Endothelial cell of umbilical vein (primary cell): ENCODE measurements at regions not wholly inside any gene's neighbourhood (a gene's known extent, or its start where the extent isn't known, plus 50 kb on each side); places are given as distances from the start of the nearest gene placed in this dataset.

Experiments used
- BruUV-seq: library from RNA; stranded (reverse); fragments of 400-500 nt; replicated peaks from 2 replicates; lab custom pipeline; 2021; lab: Mats Ljungman, UMichigan
- CTCF ChIA-PET: fragments of 300-600, 350-600 bp; sonication (Branson Sonifier 250); formaldehyde crosslinking; loops from one replicate; lab custom pipeline; 2021; ENCODE audit warnings: antibody characterized with exemption, inconsistent platforms; lab: Charles Lee
- POLR2A ChIA-PET: fragments of 300-600, 350-600 bp; sonication (Branson Sonifier 250); formaldehyde crosslinking; loops from one replicate; lab custom pipeline; 2021; ENCODE audit warnings: antibody characterized with exemption, inconsistent platforms; lab: Charles Lee
- DNase-seq: peaks from one replicate; pipeline ENCODE4 v3.0.0-alpha.2; 2011; ENCODE audit warnings: low read depth, low spot score
- FAIRE-seq: peaks from 2 replicates; lab custom pipeline; 2011; peaks lifted over from hg19 to GRCh38; lab: Jason Lieb, UNC
- H2AFZ ChIP-seq: 2 replicates; pipeline ENCODE4 v1.6.0; 2012; ENCODE audit warnings: low read depth, low read length, control low read depth, inconsistent platforms
- H3K27ac ChIP-seq: 2 replicates; pipeline ENCODE4 v1.5.1; 2011; ENCODE audit warnings: low read depth, mild to moderate bottlenecking, control low read depth, low read length, moderate library complexity; ENCODE audit not compliant: insufficient read depth
- H3K27me3 ChIP-seq, 2 experiments: 2 replicates each; pipeline versions ENCODE4 v1.6.0 to v1.6.1; 2011; ENCODE audit warnings: low read length in 2 of 2, mixed read lengths in 1 of 2; ENCODE audit not compliant: control insufficient read depth in 2 of 2, insufficient read depth in 2 of 2
- H3K36me3 ChIP-seq, 2 experiments: 2 replicates in 1 of 2; 3 replicates in 1 of 2; pipeline ENCODE4 v1.5.1; 2011; ENCODE audit warnings: low read length in 2 of 2, mild to moderate bottlenecking in 1 of 2, moderate library complexity in 1 of 2; ENCODE audit not compliant: control insufficient read depth in 2 of 2, insufficient read depth in 2 of 2; ENCODE audit errors: extremely low read depth in 1 of 2
- H3K4me1 ChIP-seq: 3 replicates; pipeline ENCODE4 v1.5.1; 2011; ENCODE audit warnings: mild to moderate bottlenecking, low read length; ENCODE audit not compliant: control insufficient read depth, insufficient read depth; ENCODE audit errors: extremely low read depth
- H3K4me2 ChIP-seq: 2 replicates; pipeline ENCODE4 v1.6.1; 2011; ENCODE audit warnings: low read length, control low read depth, mixed read lengths; ENCODE audit not compliant: insufficient read depth
- H3K4me3 ChIP-seq, 3 experiments: fragments of 200-600 bp in 1 of 3; sonication (generic), shearing (Covaris generic) in 1 of 3; replicated peaks in 1 of 3; 2 replicates each; pipeline ENCODE4 v1.5.1; 2011 to 2016; ENCODE audit warnings: control low read depth in 3 of 3, low read length in 3 of 3, mild to moderate bottlenecking in 2 of 3, inconsistent platforms in 1 of 3, low read depth in 1 of 3, moderate library complexity in 1 of 3; ENCODE audit not compliant: insufficient read depth in 1 of 3
- H3K79me2 ChIP-seq: 2 replicates; pipeline ENCODE4 v1.6.0; 2012; ENCODE audit warnings: low read length, inconsistent platforms; ENCODE audit not compliant: control insufficient read depth, insufficient read depth
- H3K9ac ChIP-seq: replicated peaks from 2 replicates; pipeline ENCODE3; 2011; ENCODE audit warnings: low read length, control low read depth; ENCODE audit not compliant: insufficient read depth; ENCODE audit errors: extremely low read depth
- H3K9me1 ChIP-seq: replicated peaks from 3 replicates; pipeline ENCODE4 v1.6.0; 2011; ENCODE audit warnings: mild to moderate bottlenecking, low read length; ENCODE audit not compliant: control insufficient read depth, insufficient read depth; ENCODE audit errors: extremely low read depth
- H3K9me3 ChIP-seq: replicated peaks from 2 replicates; pipeline ENCODE4 v1.5.1; 2012; ENCODE audit warnings: low read length, inconsistent platforms; ENCODE audit not compliant: control insufficient read depth, insufficient read depth
- H4K20me1 ChIP-seq: replicated peaks from 2 replicates; pipeline ENCODE3; 2011; ENCODE audit warnings: mild to moderate bottlenecking, low read length; ENCODE audit not compliant: control insufficient read depth, insufficient read depth; ENCODE audit errors: extremely low read depth
- EZH2 ChIP-seq: IDR thresholded peaks from 2 replicates; pipeline ENCODE4 v1.6.1; 2012; ENCODE audit warnings: borderline replicate concordance, low read depth, mild to moderate bottlenecking, moderate library complexity, low read length, inconsistent platforms; ENCODE audit not compliant: severe bottlenecking
- FOS ChIP-seq: IDR thresholded peaks from 2 replicates; pipeline ENCODE4 v1.6.1; 2011; ENCODE audit warnings: mild to moderate bottlenecking, low read length, moderate library complexity, borderline replicate concordance; ENCODE audit not compliant: insufficient read depth
- GATA2 ChIP-seq: IDR thresholded peaks from 2 replicates; pipeline ENCODE4 v1.7.0; 2011; ENCODE audit warnings: low read depth, mild to moderate bottlenecking, moderate library complexity, mixed read lengths, low read length; ENCODE audit not compliant: insufficient read length, insufficient read depth
- JUN ChIP-seq: IDR thresholded peaks from 2 replicates; pipeline ENCODE4 v1.6.1; 2011; ENCODE audit warnings: borderline replicate concordance, low read depth; ENCODE audit not compliant: insufficient read length, insufficient read depth
- MYC ChIP-seq: IDR thresholded peaks from one replicate; pipeline ENCODE4 v1.6.1; 2011; ENCODE audit warnings: mild to moderate bottlenecking, low read depth, low read length
- POLR2A ChIP-seq: IDR thresholded peaks from 2 replicates; pipeline ENCODE4 v1.6.1; 2012; ENCODE audit warnings: low read depth, mild to moderate bottlenecking, control low read depth, low read length
- POLR2AphosphoS5 ChIP-seq: IDR thresholded peaks from 2 replicates; pipeline ENCODE4 v1.6.1; 2012; ENCODE audit warnings: low read depth, mild to moderate bottlenecking, control low read depth, low read length, moderate library complexity; ENCODE audit not compliant: insufficient read depth
- dilution Hi-C: fragments of 300-500 bp; cut with MboI; formaldehyde crosslinking; loops from one replicate; pipeline ENCODE4 v1.15.0; 2019; ENCODE audit warnings: low sequenced_read_pairs; ENCODE audit not compliant: extremely low pct_ligation_motif_present
- intact Hi-C: fragments of 100-400 bp; cut with micrococcal nuclease; formaldehyde crosslinking; loops from one replicate; pipeline ENCODE4 v1.10.0; 2022
- TF ChIP-seq, protein P1 (sequence below), 2 donors: IDR thresholded peaks; 1 replicate in 1 of 2; 2 replicates in 1 of 2; pipeline ENCODE4 v1.5.1; 2011; ENCODE audit warnings: low read length in 2 of 2, mild to moderate bottlenecking in 2 of 2, moderate library complexity in 2 of 2, control low read depth in 1 of 2, inconsistent platforms in 1 of 2, low read depth in 1 of 2; ENCODE audit not compliant: insufficient read depth in 1 of 2; ENCODE audit errors: extremely low read depth in 1 of 2
- TF ChIP-seq, protein P2 (sequence below): IDR thresholded peaks from 2 replicates; pipeline ENCODE4 v1.6.1; 2011; ENCODE audit not compliant: insufficient read depth, insufficient read length

DNA sequence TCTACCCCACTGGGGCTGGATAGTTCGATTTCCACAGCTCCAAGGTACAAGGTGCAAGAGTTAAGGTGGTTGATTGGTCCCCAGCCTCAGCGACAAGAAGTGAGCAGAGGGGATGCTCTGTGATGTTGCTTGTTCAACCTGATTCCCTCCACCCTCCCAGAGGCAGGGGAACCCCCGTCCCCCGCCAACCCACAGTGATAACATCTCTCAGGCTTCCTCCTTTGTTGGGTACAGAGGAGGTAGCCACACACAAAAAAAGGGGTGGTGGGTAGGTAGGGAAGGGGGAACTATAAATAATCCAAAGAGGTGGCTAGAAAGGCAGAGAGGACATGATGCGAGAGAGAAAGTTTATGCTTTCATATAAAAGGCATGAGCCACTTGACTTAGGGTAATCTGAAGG is 192.9 kb upstream of the POU3F3 start:
- no peaks in the 10 kb centered on the region for H3K9me3 ChIP-seq
- H3K9me1 ChIP-seq: no peaks in the 10 kb centered on the region
- H3K27me3 ChIP-seq: no peaks in the 10 kb centered on the region
- no peak overlapping the region for H3K4me3 ChIP-seq
- H3K79me2 ChIP-seq: no peaks in the 10 kb centered on the region
- POLR2A ChIA-PET: no interaction called here
- H4K20me1 ChIP-seq: no peaks in the 10 kb centered on the region
- dilution Hi-C loops: no loop called here
- intact Hi-C loops: no loop called here
- FAIRE-seq (no peak), DNase-seq (no peak)
- TF ChIP-seq POLR2AphosphoS5 (no peak), JUN (no peak), MYC (no peak), POLR2A (no peak), FOS (no peak), EZH2 (no peak), GATA2 (no peak)
- TF ChIP-seq, protein P1, sequence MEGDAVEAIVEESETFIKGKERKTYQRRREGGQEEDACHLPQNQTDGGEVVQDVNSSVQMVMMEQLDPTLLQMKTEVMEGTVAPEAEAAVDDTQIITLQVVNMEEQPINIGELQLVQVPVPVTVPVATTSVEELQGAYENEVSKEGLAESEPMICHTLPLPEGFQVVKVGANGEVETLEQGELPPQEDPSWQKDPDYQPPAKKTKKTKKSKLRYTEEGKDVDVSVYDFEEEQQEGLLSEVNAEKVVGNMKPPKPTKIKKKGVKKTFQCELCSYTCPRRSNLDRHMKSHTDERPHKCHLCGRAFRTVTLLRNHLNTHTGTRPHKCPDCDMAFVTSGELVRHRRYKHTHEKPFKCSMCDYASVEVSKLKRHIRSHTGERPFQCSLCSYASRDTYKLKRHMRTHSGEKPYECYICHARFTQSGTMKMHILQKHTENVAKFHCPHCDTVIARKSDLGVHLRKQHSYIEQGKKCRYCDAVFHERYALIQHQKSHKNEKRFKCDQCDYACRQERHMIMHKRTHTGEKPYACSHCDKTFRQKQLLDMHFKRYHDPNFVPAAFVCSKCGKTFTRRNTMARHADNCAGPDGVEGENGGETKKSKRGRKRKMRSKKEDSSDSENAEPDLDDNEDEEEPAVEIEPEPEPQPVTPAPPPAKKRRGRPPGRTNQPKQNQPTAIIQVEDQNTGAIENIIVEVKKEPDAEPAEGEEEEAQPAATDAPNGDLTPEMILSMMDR (IDR thresholded peaks at IDR 0.05; ENCODE audit: extremely low read depth in 1 of 2, insufficient read depth in 1 of 2, low read depth in 1 of 2, low read length in 2 of 2): no peak
- TF ChIP-seq, protein P2, sequence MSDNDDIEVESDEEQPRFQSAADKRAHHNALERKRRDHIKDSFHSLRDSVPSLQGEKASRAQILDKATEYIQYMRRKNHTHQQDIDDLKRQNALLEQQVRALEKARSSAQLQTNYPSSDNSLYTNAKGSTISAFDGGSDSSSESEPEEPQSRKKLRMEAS: no peak
- no peak overlapping the region for H3K9ac ChIP-seq
- H3K4me2 ChIP-seq: no peak overlapping the region
- no peaks in the 10 kb centered on the region for H3K4me1 ChIP-seq
- no peak overlapping the region for H2AFZ ChIP-seq
- CTCF ChIA-PET: no interaction called here
- H3K36me3 ChIP-seq: no peaks in the 10 kb centered on the region
- no peak overlapping the region for H3K27ac ChIP-seq
- BruUV-seq: no TSS peak
